ENCODE measurements at regions not wholly inside any gene's neighbourhood (a gene's known extent, or its start where the extent isn't known, plus 50 kb on each side); places are given as distances from the start of the nearest gene placed in this dataset.

DNA sequence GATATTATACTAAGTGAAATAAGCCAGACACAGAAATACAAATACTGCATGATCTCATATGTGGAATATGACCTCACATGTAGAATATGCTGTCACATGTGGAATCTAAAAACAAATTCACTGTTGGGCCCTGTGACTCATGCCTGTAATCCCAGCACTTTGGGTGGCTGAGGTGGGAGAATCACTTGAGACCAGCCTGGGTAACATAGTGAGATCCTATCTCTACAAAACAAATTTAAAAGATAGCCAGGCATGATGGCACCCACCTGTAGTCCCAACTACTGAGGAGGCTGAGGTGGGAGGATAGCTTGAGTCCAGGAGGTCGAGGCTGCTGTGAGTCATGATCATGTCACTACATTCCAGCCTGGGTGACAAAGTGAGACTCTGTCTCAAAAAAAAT is 160.3 kb downstream of the PTEN start:
- no peak for DNase-seq (ENCODE audit: low read depth, low spot score)
- no peak overlapping the region for H3K4me3 ChIP-seq (ENCODE audit: low read length)

- DNase-seq (ENCODE audit: low read depth, low spot score) = no peak
- no peak overlapping the region for H3K4me3 ChIP-seq (ENCODE audit: low read length)
Observed at GRCh38 chr10:88026031-88026430, 162.6 kb downstream of the PTEN start.

DNA sequence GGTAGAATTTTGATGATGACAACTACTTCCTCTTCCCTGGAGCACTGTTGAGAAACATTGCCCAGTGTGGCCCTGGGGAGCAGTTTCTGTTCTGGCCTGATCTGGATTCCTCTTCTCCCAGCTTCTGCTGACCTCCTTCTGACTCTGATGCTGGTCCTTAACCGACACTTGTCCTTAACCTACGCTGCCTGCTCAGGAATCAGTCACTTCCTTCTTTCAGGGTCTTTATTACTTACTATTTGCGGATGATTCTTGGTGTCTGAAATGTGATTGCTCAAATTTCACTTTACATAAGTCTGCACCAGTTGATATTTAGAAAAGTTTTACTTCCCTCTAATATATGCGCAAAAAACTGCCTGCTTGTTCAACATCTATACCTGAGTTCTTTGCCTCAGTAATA is 164.1 kb downstream of the PTEN start:
- DNase-seq (ENCODE audit: low read depth, low spot score) = no peak
- no peak overlapping the region for H3K4me3 ChIP-seq (ENCODE audit: low read length)

DNA sequence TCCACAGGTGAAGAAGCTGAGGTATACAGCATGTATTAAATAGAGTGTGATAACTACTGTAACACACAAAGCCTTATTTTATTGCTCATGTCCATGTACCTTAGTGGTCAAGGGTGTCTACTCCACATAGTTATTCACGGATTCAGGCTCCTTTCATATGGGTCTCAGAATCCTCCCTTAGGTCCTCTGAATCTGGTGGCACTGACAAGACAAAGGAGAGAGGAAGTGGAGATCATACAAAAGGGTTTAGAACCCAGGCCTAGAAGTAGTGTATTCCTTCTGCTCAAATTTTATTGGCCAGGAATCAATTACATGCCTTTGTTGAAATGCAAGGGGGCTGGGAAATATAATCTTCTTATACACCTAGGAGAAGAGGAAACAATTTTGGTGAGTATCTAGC is 164.6 kb downstream of the PTEN start:
- no peak for DNase-seq (ENCODE audit: low read depth, low spot score)
- no peak overlapping the region for H3K4me3 ChIP-seq (ENCODE audit: low read length)

- no peak overlapping the region for H3K4me3 ChIP-seq (ENCODE audit: low read length)
- peak; percentile 63 for DNase-seq (ENCODE audit: low read depth, low spot score)
Observed at GRCh38 chr10:88028654-88029053, 165.2 kb downstream of the PTEN start.

GRCh38 chr10:88032566-88032965 is 169.1 kb downstream of the PTEN start:
- no peak for DNase-seq (ENCODE audit: low read depth, low spot score)

DNA sequence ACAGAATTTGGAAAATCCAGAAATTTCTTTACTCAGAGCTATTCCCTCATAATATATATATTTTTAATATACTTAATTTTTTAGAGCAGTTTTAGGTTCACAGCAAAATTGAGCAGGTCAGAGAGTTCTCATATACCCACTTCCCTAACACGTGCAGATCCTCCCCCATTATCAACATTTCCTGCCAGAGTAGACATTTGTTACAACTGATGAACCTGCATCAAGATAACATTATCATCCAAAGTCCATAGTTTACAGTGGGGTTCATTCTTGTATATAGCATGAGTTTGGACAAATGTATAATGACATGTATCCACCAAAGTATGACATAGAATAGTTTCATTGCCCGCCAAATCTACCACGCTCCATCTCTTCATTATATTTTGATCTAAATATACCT is 170.0 kb downstream of the PTEN start:
- H3K4me3 ChIP-seq (ENCODE audit: low read length) = no peak overlapping the region
- no peak for DNase-seq (ENCODE audit: low read depth, low spot score)

More at GRCh38 chr10:88032566-88032965, 169.1 kb downstream of the PTEN start:
- no peak overlapping the region for H3K4me3 ChIP-seq (ENCODE audit: low read length)

- DNase-seq (ENCODE audit: low read depth, low spot score) = no peak
- no peak overlapping the region for H3K4me3 ChIP-seq (ENCODE audit: low read length)
Observed at GRCh38 chr10:88033793-88034192, 170.4 kb downstream of the PTEN start.

GRCh38 chr10:88036126-88036525 is 172.7 kb downstream of the PTEN start:
- no peak for DNase-seq (ENCODE audit: low read depth, low spot score)
- no peak overlapping the region for H3K4me3 ChIP-seq (ENCODE audit: low read length)

DNA sequence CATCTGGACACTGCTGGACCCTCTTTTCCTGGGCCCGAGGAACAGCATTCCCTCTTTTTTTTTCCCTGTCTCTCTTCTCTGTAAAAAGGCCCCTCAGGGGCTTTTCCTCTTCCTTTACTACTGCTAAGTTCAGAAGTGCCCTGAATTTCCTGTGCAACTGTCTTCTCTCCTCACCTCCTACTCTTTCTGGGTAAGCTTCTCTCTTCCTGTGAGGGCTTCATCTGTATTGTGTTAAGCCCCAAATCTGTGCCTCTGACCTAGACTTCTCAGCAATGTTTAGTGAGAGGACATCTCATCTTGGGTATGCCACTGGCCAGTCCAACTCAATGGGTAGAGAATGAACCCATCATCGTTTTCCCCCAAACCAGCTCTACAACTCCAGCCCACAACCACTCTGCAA is 174.2 kb downstream of the PTEN start:
- H3K4me3 ChIP-seq (ENCODE audit: low read length) = no peak overlapping the region
- DNase-seq (ENCODE audit: low read depth, low spot score) = peak; percentile 47

DNA sequence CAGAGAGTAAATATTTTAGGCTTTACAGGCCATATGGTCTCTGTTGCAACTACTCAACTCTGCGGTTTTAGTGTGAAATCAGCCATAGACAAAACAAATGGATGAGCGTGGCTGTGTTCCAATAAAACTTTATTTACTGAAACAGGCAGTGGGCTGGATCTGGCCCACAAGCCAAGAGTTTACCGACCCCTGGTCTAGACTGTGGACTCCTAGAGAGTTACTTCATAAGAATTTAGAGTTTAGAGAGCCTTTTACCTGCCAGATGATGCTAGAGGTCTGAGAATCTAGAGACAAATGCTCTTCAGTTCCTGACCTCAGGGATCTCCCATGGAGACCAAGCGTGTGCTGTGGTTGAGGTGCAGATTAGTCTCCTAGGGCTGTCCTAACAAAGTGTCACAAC is 174.8 kb downstream of the PTEN start:
- no peak for DNase-seq (ENCODE audit: low read depth, low spot score)
- H3K4me3 ChIP-seq (ENCODE audit: low read length) = no peak overlapping the region

DNA sequence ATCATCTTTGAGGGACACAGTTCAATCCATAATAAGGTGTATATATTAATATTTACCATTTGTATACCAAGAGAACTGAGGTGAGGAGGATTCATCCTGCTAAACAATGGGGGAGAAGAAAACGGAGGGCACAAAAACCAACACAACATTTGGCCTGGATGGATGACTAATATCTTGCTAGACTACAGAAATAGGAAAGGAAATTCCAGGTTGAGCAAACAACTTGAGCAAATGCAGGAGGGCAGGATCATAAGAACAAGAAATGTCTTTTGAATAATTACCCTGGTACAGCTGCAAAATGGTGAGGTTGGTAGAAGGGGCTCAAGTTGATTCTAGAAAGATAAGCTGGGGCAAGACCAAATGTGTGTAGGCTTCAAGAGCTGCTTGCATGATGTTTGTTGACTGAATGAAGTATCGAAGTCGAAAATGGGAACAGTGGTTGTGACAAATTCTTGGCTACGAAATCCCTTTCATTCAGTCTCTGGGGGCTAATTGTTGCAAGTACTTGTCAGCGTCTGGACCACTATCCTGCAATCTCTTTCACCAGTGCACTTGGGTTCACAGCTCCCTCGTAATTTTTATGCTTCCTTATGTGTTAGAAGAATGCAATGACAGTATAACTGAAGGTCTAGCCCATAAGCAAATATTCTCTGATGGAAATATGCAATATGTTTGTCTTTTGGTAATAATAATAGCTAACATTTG is 176.2 kb downstream of the PTEN start:
- no peak for DNase-seq (ENCODE audit: low read depth, low spot score)
- H3K4me3 ChIP-seq (ENCODE audit: low read length) = no peak overlapping the region

DNA sequence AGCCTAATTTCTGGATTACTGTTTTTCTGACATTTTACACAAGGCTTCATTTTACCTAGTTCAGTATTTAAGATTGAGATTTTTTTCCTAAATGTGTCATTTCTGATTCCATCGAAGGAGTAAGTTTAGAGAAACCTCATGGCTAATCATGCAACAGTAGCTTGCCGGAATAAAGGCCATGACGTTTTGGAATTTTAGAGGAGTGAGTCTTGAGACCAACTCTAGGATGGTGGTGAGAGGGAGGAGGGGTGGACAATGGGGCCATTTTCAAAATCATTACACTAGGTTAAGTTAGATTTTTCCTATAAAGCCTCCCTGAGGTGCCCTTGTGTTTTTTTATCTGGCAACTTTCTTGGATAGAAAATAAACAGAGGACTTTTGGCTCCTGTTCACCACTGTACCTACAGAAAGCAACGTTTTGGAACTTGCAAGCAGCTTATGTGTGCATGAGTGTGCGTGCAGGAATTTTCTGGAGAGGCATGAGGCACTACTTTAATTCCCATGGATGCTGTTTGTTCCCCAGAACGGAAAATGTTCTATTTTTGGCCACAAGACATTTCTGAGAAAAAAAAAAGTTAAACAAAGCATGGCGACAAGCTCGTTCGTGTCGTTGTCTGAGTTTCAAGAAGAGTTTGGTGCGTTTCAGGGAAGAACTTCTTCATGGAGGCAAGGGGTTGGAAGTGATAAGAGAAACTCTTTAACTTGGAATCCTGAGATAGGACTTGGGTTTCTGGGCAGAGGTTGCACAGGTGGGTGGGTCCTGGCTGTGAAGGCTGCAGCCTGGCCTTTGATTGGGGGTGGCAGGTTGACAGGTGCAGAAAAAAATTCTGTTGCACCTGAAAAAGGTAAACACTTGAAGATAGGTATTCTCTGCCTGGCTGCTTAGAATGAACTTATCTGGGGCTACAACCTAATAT is 178.1 kb downstream of the PTEN start:
- no peak for DNase-seq (ENCODE audit: low read depth, low spot score)
- no peak overlapping the region for H3K4me3 ChIP-seq (ENCODE audit: low read length)

- no peak overlapping the region for H3K4me3 ChIP-seq (ENCODE audit: low read length)
- peak; percentile 44 for DNase-seq (ENCODE audit: low read depth, low spot score)
Observed at GRCh38 chr10:88042160-88043100, 179.0 kb downstream of the PTEN start.

DNA sequence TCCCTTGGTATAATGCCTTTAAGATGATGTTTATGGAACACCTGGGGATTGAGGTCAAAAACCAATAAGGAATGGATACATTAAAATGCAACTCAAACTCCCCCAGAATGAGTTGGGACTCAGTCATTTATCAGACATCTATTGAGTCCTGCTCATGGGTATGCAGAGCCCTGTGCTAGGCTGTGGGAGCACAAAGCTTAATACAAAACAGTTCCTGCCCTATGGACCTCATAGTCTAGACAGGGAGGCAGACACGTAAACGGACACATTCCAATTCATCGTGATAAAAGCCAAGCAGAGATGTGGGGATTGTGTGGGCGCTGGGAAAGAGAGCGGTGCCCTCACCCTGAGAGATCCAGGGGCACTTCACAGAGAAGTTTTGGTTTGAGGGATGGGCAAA is 181.7 kb downstream of the PTEN start:
- H3K4me3 ChIP-seq (ENCODE audit: low read length) = no peak overlapping the region
- no peak for DNase-seq (ENCODE audit: low read depth, low spot score)

DNA sequence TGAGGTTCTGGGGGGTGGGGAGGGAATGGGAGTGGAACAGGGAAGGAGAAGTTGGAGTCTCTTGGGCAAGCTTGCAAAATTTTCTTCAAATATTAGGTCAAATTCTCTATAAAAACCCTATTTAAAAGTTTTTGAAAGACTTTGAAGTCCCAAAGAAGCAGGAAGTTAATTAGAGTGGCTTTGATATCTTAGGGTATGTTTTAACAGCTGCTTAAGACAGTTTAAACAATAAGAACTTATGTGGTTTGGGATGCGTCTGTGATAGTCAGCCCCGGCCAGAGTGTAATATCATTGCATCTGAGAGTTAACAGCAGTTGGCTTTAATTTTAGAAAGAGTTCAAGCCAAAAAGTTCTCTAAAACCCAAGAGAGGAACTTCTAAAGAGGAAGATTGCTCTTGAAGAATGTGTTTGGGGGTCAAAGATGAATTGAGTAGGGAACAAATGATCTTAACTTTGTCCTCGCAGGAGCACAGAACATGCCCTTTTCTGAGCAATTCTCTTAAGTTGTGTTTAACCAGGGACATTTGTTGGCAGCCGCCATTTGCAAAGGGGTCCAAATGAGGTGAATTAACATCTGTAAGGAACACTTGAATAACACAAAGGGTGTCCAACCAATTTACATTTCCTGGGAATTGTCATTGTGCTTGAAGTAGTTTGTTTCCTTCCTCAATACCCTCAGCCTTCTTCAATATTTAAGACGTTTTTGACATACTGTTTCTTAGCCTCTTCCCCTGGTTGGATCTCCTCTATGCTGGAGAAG is 182.4 kb downstream of the PTEN start:
- H3K4me3 ChIP-seq (ENCODE audit: low read length) = no peak overlapping the region
- peak; percentile 80 for DNase-seq (ENCODE audit: low read depth, low spot score)

- DNase-seq (ENCODE audit: low read depth, low spot score) = no peak
- no peak overlapping the region for H3K4me3 ChIP-seq (ENCODE audit: low read length)
Observed at GRCh38 chr10:88047579-88047978, 184.2 kb downstream of the PTEN start.

DNA sequence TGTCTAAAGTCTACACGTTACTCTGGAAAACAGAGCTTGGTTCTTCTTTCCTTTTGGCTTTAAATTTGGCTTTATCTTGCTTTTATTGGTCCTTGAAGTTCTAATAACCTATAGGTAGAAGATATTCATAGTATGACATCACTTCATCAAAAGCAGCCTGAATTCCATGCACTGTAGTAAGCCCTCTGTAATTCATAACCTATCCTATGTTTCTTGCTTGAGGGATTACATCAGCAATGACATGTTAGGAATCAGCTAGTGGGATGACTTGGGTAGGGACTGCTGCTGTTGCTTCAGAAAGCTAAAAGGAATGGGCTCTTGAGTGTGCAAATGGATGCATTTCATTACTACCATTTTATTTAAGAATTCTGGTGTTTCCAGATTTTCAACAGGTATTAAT is 184.9 kb downstream of the PTEN start:
- DNase-seq (ENCODE audit: low read depth, low spot score) = no peak
- no peak overlapping the region for H3K4me3 ChIP-seq (ENCODE audit: low read length)

GRCh38 chr10:88049204-88049603 is 185.8 kb downstream of the PTEN start:
- DNase-seq (ENCODE audit: low read depth, low spot score) = no peak
- no peak overlapping the region for H3K4me3 ChIP-seq (ENCODE audit: low read length)
